ENCODE measurements at regions not wholly inside any gene's neighbourhood (a gene's known extent, or its start where the extent isn't known, plus 50 kb on each side); places are given as distances from the start of the nearest gene placed in this dataset.

DNA sequence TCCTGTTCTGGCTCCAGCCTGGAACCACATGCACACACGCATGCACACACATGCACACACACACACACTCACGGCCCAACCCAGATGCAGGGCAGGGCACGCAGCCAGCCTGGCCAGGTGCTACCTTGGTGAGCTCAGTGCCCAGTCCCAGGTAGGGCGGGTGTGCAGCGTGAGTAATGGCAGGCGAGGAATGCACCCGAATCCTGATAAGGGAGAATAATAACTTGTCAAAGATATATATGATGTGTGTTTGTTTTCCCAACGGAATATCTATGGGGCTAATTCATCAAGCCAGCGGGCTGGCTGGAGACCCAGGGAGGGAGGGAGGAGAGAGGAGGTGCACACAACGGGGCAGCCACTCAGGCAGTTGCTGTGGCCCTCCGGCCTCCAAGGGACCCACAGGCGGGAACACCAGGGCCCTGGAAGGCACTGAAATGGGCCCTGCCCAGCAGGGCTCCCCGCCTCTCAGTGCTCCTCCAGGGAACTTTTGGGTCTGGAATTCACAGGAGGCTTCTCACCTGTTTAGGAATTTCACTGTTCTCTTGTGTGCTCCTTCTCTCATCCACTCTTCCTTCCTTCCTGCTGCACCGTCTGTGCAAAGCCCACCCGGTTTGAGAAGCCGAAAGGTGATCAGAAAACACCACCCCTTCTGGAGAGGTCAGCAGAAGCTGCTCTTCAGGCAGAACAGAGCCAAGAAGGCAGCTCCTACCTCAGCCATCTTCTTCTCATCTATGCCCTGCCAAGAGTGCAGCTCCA is 79.0 kb downstream of the BUD13 start:
- H3K27ac ChIP-seq = no peak overlapping the region
- TF ChIP-seq ZFX (IDR thresholded peaks at IDR 0.05; ENCODE audit: borderline replicate concordance) = no peak
- TF ChIP-seq, protein P1, sequence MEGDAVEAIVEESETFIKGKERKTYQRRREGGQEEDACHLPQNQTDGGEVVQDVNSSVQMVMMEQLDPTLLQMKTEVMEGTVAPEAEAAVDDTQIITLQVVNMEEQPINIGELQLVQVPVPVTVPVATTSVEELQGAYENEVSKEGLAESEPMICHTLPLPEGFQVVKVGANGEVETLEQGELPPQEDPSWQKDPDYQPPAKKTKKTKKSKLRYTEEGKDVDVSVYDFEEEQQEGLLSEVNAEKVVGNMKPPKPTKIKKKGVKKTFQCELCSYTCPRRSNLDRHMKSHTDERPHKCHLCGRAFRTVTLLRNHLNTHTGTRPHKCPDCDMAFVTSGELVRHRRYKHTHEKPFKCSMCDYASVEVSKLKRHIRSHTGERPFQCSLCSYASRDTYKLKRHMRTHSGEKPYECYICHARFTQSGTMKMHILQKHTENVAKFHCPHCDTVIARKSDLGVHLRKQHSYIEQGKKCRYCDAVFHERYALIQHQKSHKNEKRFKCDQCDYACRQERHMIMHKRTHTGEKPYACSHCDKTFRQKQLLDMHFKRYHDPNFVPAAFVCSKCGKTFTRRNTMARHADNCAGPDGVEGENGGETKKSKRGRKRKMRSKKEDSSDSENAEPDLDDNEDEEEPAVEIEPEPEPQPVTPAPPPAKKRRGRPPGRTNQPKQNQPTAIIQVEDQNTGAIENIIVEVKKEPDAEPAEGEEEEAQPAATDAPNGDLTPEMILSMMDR (IDR thresholded peaks at IDR 0.05) = no peak

GRCh38 chr11:116693102-116693570 is 79.7 kb downstream of the BUD13 start:
- H3K27ac ChIP-seq = no peak overlapping the region

GRCh38 chr11:116692318-116693101 is 80.3 kb downstream of the BUD13 start:
- H3K27ac ChIP-seq = no peak overlapping the region
- TF ChIP-seq, protein P1 (IDR thresholded peaks at IDR 0.05) = no peak
- no peak for TF ChIP-seq ZFX (IDR thresholded peaks at IDR 0.05; ENCODE audit: borderline replicate concordance)

More at GRCh38 chr11:116693102-116693570, 79.7 kb downstream of the BUD13 start:
- TF ChIP-seq, protein P1 (IDR thresholded peaks at IDR 0.05) = no peak
- TF ChIP-seq ZFX (IDR thresholded peaks at IDR 0.05; ENCODE audit: borderline replicate concordance) = no peak

DNA sequence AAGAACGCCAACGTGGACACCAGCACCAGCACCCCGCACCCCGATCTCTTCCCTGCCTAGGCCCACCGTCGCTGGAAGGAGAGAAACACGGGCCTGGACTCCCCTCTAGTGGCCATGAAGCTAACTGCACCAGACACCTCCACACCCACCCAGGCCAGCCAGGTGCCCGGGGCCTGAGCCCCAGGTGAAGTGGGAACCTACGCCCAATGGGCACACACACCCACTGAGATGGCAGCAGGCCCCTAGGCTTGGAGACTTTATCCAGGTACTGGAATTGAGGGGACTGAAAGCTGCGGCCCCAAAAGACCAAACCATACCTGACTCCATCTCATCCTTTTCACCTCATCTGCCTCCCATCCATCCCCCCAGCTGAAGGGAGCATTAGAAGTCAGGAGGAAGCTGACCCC is 81.0 kb downstream of the BUD13 start:
- no peak overlapping the region for H3K27ac ChIP-seq
- TF ChIP-seq ZFX (IDR thresholded peaks at IDR 0.05; ENCODE audit: borderline replicate concordance) = no peak
- TF ChIP-seq, protein P1 (IDR thresholded peaks at IDR 0.05) = peak; percentile 87

DNA sequence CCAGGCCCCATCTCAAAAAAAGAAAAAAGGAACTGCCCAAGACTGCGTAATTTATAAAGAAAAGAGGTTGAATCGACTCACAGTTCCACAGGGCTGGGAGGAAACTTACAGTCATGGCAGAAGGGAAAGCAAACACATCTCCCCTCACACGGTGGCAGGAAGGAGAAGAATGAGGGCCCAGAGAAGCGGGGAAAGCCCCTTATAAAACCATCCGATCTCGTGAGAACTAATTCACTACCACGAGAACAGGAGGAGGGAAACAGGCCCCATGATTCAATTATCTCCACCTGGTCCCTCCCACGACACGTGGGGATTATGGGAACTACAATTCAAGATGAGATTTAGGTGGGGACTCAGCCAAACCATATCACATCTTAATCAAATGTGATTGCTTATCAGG is 82.2 kb downstream of the BUD13 start:
- no peak overlapping the region for H3K27ac ChIP-seq
- TF ChIP-seq, protein P1 (IDR thresholded peaks at IDR 0.05) = no peak
- TF ChIP-seq ZFX (IDR thresholded peaks at IDR 0.05; ENCODE audit: borderline replicate concordance) = no peak

DNA sequence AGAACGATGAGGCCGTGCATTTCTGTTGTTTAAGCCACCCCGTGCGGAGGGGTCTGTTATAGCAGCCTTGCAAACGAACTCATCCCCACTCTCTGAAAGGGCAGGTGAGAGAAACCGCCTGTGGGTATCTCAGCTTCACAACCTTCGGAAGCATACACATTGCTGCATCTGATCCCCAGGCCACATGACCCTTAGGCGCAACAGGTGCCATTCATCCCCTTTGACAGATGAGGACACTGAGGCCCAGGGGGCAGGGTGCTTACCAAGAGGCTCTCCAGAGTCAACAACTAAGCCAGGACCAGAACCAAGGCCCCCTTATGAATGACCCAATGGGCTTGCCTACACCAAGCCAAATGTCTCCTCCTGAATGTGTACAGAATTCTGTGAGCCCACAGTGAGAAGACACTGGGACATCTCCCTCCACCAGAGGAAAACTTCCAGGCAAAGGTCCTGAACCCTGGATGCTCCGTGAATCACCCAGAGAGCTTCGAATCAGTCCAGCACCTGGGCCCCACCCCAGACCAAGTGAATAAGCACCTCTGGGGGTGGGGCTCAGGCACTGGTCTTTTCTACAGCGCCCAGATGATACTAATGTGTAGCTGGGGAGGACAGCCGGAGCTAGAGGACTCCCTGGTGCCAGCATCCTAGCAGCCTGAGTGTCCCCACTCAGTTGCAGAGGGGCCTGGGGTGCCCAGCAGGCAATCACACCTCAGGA is 83.2 kb downstream of the BUD13 start:
- no peak overlapping the region for H3K27ac ChIP-seq
- TF ChIP-seq, protein P1 (IDR thresholded peaks at IDR 0.05) = no peak
- no peak for TF ChIP-seq ZFX (IDR thresholded peaks at IDR 0.05; ENCODE audit: borderline replicate concordance)

Measured in 22Rv1 (cell line).